Activated T-cell treated with anti-CD3 and anti-CD28 coated beads, Interleukin-2, amount 50 U/mL, for 72 hours (primary cell): ENCODE measurements at regions not wholly inside any gene's neighbourhood (a gene's known extent, or its start where the extent isn't known, plus 50 kb on each side); places are given as distances from the start of the nearest gene placed in this dataset.

Experiments
- ATAC-seq, 2 donors: fragments of 150-1000 bp; cut with Tn5 transposase; replicated peaks in 1 of 2; 2 replicates each; pipeline ENCODE4 v1.10.0; 2021; ENCODE audit warnings: moderate library complexity in 2 of 2, mild to moderate bottlenecking in 1 of 2
- DNase-seq, 2 donors: peaks; one replicate each; pipeline ENCODE4 v3.0.0; 2021 to 2022; ENCODE audit warnings: mixed read lengths in 1 of 2
- H3K27ac Mint-ChIP-seq: one replicate; pipeline ENCODE4 v1.8.0; 2022; ENCODE audit warnings: mild to moderate bottlenecking, moderate library complexity, mixed read lengths
- H3K27me3 Mint-ChIP-seq: one replicate; pipeline ENCODE4 v1.8.0; 2022; ENCODE audit warnings: low read depth, mixed read lengths
- H3K36me3 Mint-ChIP-seq, 2 donors: one replicate each; pipeline ENCODE4 v1.8.0; 2022; ENCODE audit warnings: mixed read lengths in 2 of 2, mild to moderate bottlenecking in 1 of 2; ENCODE audit not compliant: insufficient read depth in 2 of 2
- H3K4me1 Mint-ChIP-seq: one replicate; pipeline ENCODE4 v1.8.0; 2022; ENCODE audit warnings: low read depth, mixed read lengths
- H3K4me3 Mint-ChIP-seq, 2 donors: one replicate each; pipeline ENCODE4 v1.8.0; 2022; ENCODE audit warnings: mild to moderate bottlenecking in 2 of 2, mixed read lengths in 2 of 2, moderate library complexity in 2 of 2
- H3K9me3 Mint-ChIP-seq, 2 donors: one replicate each; pipeline ENCODE4 v1.8.0; 2022; ENCODE audit warnings: mixed read lengths in 2 of 2

DNA sequence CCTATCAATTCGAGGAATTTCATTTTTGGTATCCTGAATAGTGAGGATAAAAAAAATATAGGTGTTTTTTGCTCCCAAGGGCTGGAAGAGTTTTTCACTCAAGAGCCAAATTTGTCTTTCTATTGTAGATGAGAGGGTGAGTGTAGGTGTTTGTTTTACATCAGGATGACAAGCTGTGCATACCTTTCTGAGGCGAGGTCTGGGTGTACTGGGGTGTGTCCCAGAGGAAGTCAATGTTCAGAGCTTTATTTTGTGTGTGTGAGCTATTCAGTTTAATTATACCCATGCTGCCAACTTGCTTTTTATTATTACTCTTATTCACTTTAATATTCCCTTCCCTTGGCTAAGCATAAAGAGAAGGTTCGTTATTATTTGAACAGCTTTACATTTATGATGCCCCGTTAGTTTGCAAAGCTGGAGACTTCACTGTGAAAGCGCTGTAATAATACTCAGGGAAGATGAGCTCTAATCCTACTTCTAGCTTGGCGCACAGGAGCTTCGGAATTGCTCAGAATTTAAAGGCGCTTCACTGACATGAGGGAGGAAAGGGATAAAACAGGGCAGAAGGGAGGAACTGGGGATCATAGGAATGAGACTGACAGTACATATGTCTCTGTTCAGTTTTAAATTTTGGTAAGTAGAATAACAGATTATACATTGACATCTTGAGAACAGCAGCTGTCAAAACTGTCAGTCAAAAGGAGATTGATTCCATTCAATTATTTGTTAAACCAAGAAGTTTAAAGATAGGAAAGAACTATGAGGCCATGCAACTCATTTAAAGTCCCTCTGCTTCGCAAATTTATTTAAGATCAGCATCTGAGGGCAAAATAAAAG lies 117.7 kb upstream of the TP63 start:
- peaks cover 10% of the 10 kb centered on the region for H3K4me1 Mint-ChIP-seq
- H3K27ac Mint-ChIP-seq: no peak overlapping the region

GRCh38 chr3:189516039-189516438 lies 115.2 kb upstream of the TP63 start:
- peaks cover 15% of the 10 kb centered on the region for H3K4me1 Mint-ChIP-seq
- no peak overlapping the region for H3K27ac Mint-ChIP-seq
- DNase-seq (no peak), ATAC-seq (peak in 1 of 2 donors; percentile 41)
- no peaks in the 10 kb centered on the region for H3K27me3 Mint-ChIP-seq
- no peak overlapping the region for H3K4me3 Mint-ChIP-seq
- peaks cover 17 to 22% of the 10 kb centered on the region in 2 donors for H3K36me3 Mint-ChIP-seq
- H3K9me3 Mint-ChIP-seq: peaks cover 13 to 20% of the 10 kb centered on the region in 2 donors

More for the DNA sequence above, 117.7 kb upstream of the TP63 start:
- Mint-ChIP-seq H3K36me3 (peaks cover 9 to 12% of the 10 kb centered on the region in 2 donors), H3K9me3 (peaks cover 2 to 12% of the 10 kb centered on the region in 2 donors), H3K4me3 (no peak overlapping the region), H3K27me3 (no peaks in the 10 kb centered on the region)
- ATAC-seq (no peak), DNase-seq (no peak)

GRCh38 chr3:189517981-189518380 lies 113.2 kb upstream of the TP63 start:
- H3K9me3 Mint-ChIP-seq: peaks cover 13 to 22% of the 10 kb centered on the region in 2 donors
- H3K4me3 Mint-ChIP-seq: no peak overlapping the region
- peaks cover 17 to 22% of the 10 kb centered on the region in 2 donors for H3K36me3 Mint-ChIP-seq
- no peak for DNase-seq
- H3K4me1 Mint-ChIP-seq: peaks cover 15% of the 10 kb centered on the region
- H3K27ac Mint-ChIP-seq: no peak overlapping the region
- H3K27me3 Mint-ChIP-seq: no peaks in the 10 kb centered on the region
- ATAC-seq: no peak

DNA sequence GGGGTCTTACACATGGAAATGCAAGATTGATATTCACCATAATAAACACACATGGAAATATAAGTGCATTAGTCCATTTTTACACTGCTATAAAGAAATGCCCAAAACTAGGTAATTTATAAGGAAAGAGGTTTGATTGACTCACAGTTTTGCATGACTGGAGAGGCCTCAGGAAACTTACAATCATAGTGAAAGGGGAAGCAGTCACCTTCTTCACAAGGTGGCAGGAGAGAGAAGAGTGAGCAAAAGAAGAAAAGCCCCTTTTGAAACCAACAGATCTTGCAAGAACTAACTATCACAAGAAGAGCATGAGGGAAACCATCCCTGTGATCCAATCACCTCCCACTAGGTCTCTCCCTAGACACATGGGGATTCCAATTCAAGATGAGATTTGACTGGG lies 111.7 kb upstream of the TP63 start:
- ATAC-seq (no peak), DNase-seq (no peak)
- Mint-ChIP-seq H3K27ac (no peak overlapping the region), H3K4me3 (no peak overlapping the region), H3K27me3 (no peaks in the 10 kb centered on the region), H3K36me3 (peaks cover 18 to 22% of the 10 kb centered on the region in 2 donors), H3K4me1 (peaks cover 15% of the 10 kb centered on the region), H3K9me3 (peaks cover 13 to 22% of the 10 kb centered on the region in 2 donors)

DNA sequence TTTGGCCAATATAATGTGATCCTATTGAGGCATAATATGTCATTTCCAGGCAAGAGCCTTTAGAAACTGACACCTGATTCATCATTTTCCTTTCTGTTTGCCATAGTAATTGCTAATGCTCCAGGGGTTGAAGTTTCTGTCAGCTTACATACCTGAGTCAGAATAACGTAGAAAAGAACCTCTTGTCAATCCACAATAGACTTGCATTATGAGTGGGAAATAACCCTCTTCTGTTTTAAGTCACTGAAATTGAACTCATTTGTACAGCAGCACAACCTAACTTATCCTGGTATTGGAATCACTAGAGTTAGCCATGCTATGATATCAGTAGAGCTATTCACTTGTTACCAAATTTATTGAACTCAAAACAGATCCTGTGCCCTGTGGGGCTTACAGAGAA lies 101.7 kb upstream of the TP63 start:
- Mint-ChIP-seq H3K27me3 (no peaks in the 10 kb centered on the region), H3K4me3 (peak overlapping the region; percentile 43 to 66), H3K4me1 (peaks cover 49% of the 10 kb centered on the region), H3K9me3 (peaks cover 6 to 13% of the 10 kb centered on the region in 2 donors), H3K36me3 (peaks cover 4 to 9% of the 10 kb centered on the region in 2 donors), H3K27ac (peak overlapping the region; percentile 94)
- ATAC-seq (peak; percentile 88 to 89), DNase-seq (peak; percentile 10 to 34)

DNA sequence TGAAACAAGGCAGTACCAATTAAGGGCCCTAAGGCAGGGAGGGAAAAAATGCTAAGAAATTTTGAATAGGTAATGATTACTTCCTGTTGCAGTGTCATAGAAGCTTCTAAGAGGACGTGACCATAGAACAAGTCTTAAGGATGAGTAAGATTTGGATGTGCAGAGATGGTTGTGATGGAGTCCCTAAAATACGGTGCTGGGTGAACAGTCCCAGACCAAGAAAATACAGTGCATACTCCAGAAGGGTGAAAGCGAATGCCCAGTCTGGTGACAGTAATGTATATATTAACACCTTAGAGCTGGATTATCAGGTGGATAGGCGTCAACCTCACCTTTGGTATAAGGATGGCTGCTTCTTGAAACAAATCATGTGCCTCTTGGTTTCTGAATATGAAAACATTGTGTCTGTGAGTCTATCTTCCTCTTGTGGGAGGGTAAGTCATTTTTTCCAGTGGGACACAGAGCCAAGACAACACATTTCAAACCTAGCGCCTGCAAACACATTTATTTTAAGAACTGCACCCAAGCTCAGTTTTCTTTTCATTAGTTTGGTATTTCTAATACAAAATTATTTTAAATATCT lies 101.2 kb upstream of the TP63 start:
- Mint-ChIP-seq H3K36me3 (peaks cover 3 to 9% of the 10 kb centered on the region in 2 donors), H3K4me3 (peak overlapping the region; percentile 66), H3K27me3 (no peaks in the 10 kb centered on the region), H3K27ac (peak overlapping the region; percentile 94), H3K9me3 (peaks cover 6 to 13% of the 10 kb centered on the region in 2 donors), H3K4me1 (peaks cover 49% of the 10 kb centered on the region)
- ATAC-seq (peak in 1 of 2 donors; percentile 52), DNase-seq (peak; percentile 3 to 28)

GRCh38 chr3:189530822-189531221 lies 100.4 kb upstream of the TP63 start:
- ATAC-seq (peak in 1 of 2 donors; percentile 2), DNase-seq (peak; percentile 40 to 46)
- H3K27ac Mint-ChIP-seq: peak overlapping the region; percentile 94
- H3K4me3 Mint-ChIP-seq: peak overlapping the region; percentile 66 to 80
- peaks cover 49% of the 10 kb centered on the region for H3K4me1 Mint-ChIP-seq
- peaks cover 3 to 10% of the 10 kb centered on the region in 2 donors for H3K9me3 Mint-ChIP-seq
- peaks cover 2 to 6% of the 10 kb centered on the region in 2 donors for H3K36me3 Mint-ChIP-seq
- H3K27me3 Mint-ChIP-seq: no peaks in the 10 kb centered on the region

- Mint-ChIP-seq H3K4me1 (peaks cover 53% of the 10 kb centered on the region), H3K27me3 (no peaks in the 10 kb centered on the region), H3K36me3 (peaks cover 2% of the 10 kb centered on the region in 2 donors), H3K9me3 (peaks cover 0 to 6% of the 10 kb centered on the region in 2 donors), H3K27ac (peak overlapping the region; percentile 94), H3K4me3 (peak overlapping the region; percentile 66 to 80)
- ATAC-seq: no peak
- no peak for DNase-seq
Observed at GRCh38 chr3:189531271-189531670, 99.9 kb upstream of the TP63 start.

DNA sequence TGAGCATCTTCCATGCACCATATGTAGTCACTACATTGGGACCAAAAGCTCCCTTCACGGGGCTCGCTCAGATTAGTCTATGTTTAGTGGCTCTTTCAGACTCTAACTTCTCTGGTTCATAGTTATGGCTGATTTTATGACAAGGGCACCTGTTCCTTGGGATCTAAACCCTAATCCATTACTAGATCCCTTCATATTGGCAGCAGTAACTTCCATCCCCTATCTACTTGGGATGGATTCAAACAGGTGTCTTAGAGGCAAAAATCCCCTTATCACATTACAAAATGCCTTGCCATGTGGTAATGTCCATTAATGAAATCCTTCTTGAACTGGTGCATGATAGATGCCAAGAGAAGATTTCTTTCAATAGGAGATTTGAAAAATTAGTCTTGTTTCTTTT lies 96.7 kb upstream of the TP63 start:
- DNase-seq (no peak), ATAC-seq (no peak)
- peaks cover 0 to 3% of the 10 kb centered on the region in 2 donors for H3K36me3 Mint-ChIP-seq
- peaks cover 4 to 9% of the 10 kb centered on the region in 2 donors for H3K9me3 Mint-ChIP-seq
- H3K27me3 Mint-ChIP-seq: no peaks in the 10 kb centered on the region
- no peak overlapping the region for H3K4me3 Mint-ChIP-seq
- H3K27ac Mint-ChIP-seq: no peak overlapping the region
- H3K4me1 Mint-ChIP-seq: peaks cover 60% of the 10 kb centered on the region

DNA sequence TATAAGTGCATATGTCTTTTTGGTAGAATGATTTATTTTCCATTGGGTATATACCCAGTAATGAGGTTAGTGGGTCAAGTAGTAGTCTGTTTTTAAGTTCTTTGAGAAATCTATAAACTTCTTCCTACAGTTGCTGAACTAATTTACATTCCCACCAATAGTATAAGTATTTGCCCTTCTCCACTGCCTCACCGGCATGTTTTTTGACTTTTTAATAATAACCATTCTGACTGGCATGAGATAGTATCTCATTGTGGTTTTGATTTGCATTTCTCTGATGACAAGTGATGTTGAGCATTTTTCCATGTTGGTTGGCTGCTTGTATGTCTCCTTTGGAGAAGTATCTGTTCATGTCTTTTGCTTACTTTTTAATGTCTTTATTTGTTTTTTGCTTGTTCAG lies 94.1 kb upstream of the TP63 start:
- H3K4me3 Mint-ChIP-seq: no peak overlapping the region
- H3K4me1 Mint-ChIP-seq: peaks cover 34% of the 10 kb centered on the region
- no peak for DNase-seq
- H3K27me3 Mint-ChIP-seq: peaks cover 4% of the 10 kb centered on the region
- peaks cover 4 to 6% of the 10 kb centered on the region in 2 donors for H3K9me3 Mint-ChIP-seq
- peaks cover 0 to 3% of the 10 kb centered on the region in 2 donors for H3K36me3 Mint-ChIP-seq
- H3K27ac Mint-ChIP-seq: no peak overlapping the region
- ATAC-seq: peak; percentile 41 to 47

- Mint-ChIP-seq H3K9me3 (peaks cover 21 to 29% of the 10 kb centered on the region in 2 donors), H3K4me3 (no peak overlapping the region), H3K27me3 (peaks cover under 1% of the 10 kb centered on the region), H3K36me3 (peaks cover 19 to 34% of the 10 kb centered on the region in 2 donors), H3K27ac (no peak overlapping the region), H3K4me1 (no peaks in the 10 kb centered on the region)
- ATAC-seq (no peak), DNase-seq (no peak)
Observed at GRCh38 chr3:189547448-189547847, 83.7 kb upstream of the TP63 start.

DNA sequence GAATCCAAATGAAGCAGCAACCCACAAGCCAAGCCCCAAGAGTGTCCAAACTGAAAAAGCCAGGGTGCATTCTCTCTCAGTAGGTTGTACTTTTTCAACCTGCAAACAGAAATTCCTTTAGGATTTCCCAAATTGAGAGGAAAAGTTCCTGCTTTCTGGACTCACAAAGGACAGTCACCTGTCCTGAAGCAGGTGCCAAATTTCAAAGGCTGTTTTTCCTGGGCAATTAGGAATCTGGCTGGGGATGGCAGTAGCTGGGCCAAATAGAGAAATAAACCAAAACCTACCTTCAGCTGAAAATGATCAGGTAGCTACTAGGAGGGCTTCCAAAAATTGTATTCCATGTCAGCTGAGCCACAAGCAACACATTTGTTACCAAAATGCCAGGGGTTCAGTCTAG lies 83.1 kb upstream of the TP63 start:
- Mint-ChIP-seq H3K4me1 (no peaks in the 10 kb centered on the region), H3K27ac (no peak overlapping the region), H3K9me3 (peaks cover 21 to 27% of the 10 kb centered on the region in 2 donors), H3K4me3 (no peak overlapping the region), H3K36me3 (peaks cover 19 to 34% of the 10 kb centered on the region in 2 donors), H3K27me3 (no peaks in the 10 kb centered on the region)
- DNase-seq: no peak
- ATAC-seq: no peak

DNA sequence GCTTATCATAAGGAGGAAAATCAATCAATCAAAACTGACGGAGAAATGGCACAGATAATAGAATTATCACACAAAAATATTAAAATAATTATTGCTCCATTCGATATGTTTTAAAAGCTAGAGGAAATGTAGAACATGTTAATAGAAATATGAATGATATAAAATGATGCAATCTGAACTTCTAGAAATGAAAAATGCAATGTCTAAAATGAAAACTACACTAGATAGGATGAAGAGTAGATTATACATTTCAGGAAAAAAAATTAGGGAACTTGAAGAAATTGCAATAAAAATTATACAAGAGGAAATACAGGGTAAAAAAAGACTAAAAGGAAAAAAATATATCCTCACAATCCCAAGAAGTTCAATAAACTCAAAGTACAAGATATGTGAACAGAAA lies 80.2 kb upstream of the TP63 start:
- H3K27ac Mint-ChIP-seq: no peak overlapping the region
- no peaks in the 10 kb centered on the region for H3K27me3 Mint-ChIP-seq
- H3K4me1 Mint-ChIP-seq: no peaks in the 10 kb centered on the region
- peaks cover 15 to 25% of the 10 kb centered on the region in 2 donors for H3K9me3 Mint-ChIP-seq
- no peak for ATAC-seq
- H3K36me3 Mint-ChIP-seq: peaks cover 15 to 28% of the 10 kb centered on the region in 2 donors
- no peak overlapping the region for H3K4me3 Mint-ChIP-seq
- no peak for DNase-seq
